NT2/D1 (cell line): ENCODE measurements at regions not wholly inside any gene's neighbourhood (a gene's known extent, or its start where the extent isn't known, plus 50 kb on each side); places are given as distances from the start of the nearest gene placed in this dataset.

Experiments used
- SUZ12 ChIP-seq: IDR thresholded peaks from 2 replicates; pipeline ENCODE4 v1.6.1; 2011; ENCODE audit not compliant: insufficient read length, insufficient read depth; ENCODE audit errors: extremely low read depth
- YY1 ChIP-seq: IDR thresholded peaks from 2 replicates; pipeline ENCODE4 v1.6.1; 2011; ENCODE audit not compliant: insufficient read length, insufficient read depth

- no peak for TF ChIP-seq SUZ12
- no peak for TF ChIP-seq YY1
Measured at GRCh38 chr18:43936176-43936575, 658.9 kb upstream of the SYT4 start.
